GM21619 (cell line): ENCODE measurements at regions not wholly inside any gene's neighbourhood (a gene's known extent, or its start where the extent isn't known, plus 50 kb on each side); places are given as distances from the start of the nearest gene placed in this dataset.

Experiments used
- ATAC-seq: cut with Tn5 transposase; IDR thresholded peaks from one replicate; pipeline ENCODE4 v1.9.1; 2021; ENCODE audit not compliant: unreplicated experiment

DNA sequence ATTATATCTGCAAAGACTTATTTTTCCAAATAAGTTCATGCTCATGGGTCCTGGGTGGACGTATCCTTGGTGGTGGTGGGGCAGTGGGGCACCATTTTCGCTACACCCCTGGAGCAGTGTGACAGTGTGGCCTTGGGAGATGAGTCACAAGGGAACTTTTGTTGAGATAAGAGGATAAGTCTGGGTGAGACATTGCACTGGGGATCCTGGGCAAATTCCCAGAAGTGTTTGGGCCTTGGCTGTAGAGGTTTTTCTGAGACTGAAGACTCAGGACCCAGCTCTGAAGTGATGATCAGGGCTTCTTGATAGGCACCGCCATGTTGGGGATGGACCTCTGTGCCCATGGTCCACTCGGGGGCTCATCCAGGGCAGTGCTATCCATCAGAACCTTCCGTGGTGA lies 149.4 kb downstream of the MACROH2A1 start:
- no peak for ATAC-seq

GRCh38 chr5:135248801-135249231 lies 150.2 kb downstream of the MACROH2A1 start:
- ATAC-seq, result no peak

- no peak for ATAC-seq
These were observed 151.9 kb downstream of the MACROH2A1 start for GRCh38 chr5:135246923-135247795.

DNA sequence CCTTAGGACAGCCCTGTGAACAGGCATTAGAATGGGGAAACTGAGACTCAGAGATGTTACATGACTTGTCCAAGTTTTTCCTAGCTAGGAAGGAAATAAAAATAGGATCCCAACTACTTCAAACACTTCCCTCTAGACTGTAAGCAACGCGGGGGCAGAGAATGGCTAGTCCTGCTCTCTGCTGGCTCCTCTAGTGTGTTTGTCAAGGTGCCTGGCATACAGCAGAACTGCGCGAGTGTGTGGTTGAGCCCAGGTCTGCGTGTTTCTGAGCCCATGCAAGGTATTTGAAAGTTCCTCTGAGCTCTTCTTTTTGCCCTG lies 152.5 kb downstream of the MACROH2A1 start:
- no peak for ATAC-seq

- ATAC-seq, result no peak
These were observed 153.2 kb downstream of the MACROH2A1 start for GRCh38 chr5:135245521-135246499.

DNA sequence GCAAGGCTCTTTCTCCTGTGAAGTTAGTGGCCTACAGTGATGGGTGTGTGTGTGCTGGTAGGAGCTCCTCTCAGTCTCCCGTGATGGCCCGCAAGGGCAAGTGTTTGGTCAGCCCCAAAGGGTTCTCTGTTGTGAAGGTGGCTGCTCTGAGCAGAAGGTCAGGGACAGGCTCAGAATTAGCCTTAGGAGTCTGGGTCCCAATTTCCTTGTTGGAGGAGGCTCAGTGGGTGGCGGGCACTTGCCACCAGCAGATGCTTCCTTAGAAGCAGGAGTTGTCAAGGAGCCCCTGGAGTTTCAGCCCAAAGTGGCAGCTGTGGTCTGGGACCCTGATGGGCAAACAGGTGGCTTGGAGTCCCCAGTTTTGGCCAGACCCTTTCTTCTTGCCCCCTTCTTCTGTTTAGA lies 154.4 kb downstream of the MACROH2A1 start:
- no peak for ATAC-seq

DNA sequence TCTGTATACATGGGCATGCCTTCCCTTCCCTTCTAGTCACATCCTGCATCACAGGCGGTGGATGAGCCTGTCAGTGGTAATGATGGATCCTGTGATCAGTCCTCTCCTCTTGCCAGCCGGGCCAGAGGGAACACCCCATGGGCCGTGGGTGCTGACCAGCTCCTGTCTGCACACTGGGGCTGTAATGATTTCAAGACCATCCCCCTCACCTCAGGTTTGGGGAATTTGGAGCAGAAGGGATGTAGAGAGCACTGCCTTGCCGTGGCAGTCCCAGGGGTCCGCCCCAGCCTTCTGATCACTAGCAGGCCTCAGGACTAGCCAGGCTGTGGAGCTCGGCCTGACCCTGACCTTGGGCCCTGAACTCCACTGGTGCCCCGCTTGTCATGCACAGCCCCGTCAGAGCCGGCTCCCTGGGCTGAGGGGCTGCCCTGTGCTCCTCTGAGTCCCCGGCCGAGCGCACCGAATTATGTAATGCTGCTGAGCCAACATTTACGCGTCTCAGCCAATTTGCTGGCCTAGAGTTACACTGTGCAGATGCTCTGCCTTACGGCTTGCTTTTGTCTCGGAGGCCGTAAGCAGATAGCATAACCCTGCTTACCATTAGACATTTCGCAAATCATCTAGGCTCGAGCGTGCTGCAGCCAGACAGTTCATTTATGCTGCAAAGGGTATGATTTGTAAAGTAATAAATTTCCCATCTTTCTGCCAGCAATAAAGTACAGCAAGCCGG lies 155.3 kb downstream of the MACROH2A1 start:
- ATAC-seq, result no peak

DNA sequence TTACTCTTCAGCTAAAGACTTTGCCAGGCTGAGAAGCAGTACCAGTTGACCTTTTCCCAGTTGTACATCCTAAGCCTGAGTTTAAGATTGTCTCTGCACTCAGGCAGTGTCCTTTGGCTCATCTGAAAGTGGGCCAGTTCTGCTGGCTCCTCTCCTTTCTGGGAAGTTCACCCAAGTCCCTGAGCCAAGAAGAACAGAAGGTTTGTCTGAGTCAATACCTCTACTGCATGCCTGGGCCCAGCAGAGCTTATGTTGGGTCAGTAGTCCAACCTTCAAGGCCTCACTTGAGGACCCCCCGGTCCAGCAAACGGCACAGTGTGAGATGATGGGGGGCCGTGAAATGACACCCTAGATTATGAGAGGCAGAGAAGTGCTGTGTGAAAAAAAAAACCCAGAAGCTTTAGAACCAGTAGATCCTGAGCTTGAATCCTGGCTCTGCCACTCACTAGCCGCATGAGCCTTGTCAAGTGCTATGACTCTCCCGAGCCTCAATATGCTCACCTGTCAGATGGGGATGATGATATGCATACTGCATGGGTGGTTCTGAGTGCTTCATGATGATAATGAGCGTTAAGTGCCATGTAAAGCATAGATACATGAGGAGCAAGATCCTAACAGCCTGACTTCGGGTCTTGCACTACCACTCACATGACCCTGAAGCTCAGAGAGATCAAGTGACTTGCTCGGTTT lies 156.0 kb downstream of the MACROH2A1 start:
- ATAC-seq, result no peak

DNA sequence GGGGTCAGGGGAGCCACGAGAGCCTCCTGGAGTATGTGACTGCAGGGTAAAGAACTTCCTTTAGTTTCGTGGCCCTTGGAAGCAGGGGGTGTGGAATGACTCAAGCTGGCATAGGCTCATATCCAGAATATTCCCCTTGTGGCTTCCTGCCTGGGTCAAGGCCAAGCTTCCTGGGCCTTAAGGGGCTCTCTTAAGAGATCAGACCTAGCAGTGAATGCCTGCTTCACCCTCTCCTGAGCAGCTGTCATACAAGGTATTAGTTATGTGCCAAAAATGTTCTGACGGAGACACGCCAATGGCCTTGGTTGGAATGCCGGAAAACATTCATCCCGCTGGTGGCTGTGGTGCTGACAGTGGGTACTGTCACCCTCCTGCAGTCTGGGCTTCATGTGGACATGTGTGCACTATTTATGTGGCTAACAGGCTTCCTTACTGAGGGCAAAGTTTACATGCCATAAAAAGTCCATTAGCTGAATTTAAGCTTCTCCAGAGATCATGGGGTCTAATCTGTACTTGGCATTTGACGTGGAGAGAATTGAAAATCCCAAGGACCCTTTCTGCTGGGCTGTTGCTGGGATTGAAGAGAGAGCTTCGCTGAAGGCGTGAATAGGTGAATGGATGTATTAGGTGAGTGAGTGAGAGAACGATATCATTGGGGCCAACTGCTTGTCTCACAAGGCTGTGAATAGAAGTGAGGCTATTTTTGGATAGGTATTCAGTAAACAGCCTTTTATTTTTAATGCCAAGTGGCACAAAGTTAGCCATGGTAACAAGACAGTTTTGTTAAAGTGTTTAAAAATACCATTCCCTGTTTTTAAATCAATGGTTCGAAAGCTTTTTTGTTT lies 156.8 kb downstream of the MACROH2A1 start:
- no peak for ATAC-seq

- no peak for ATAC-seq
These were observed 157.5 kb downstream of the MACROH2A1 start for GRCh38 chr5:135241536-135241935.

DNA sequence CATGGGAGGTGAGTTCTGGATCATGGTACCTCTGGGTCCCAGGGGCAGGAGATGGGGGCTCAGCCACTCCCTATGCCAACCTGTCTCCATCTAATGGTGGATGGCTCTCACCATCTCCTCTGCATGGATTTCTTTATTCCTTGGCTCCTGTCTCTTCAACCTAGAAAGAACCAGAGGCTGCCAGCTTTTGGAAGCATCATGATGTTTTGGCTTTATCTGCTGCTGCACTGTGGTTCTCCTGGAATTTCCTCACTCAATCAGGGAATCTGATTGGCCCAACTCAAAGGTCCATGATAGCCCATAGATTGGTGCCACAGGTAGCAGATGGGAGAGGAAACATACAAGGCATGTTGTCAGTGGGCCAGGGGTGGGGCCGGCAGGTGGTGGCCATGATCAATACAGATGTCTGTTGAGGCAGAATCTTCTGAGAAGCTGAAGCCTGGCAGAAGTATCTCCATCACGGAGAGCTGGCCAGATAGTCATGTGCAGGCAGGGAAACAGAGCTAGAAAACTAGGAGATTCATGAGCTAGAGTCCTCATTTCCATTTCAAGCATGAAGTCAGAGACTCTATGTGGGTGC lies 158.2 kb downstream of the MACROH2A1 start:
- no peak for ATAC-seq

GRCh38 chr5:135240283-135240633 lies 158.8 kb downstream of the MACROH2A1 start:
- no peak for ATAC-seq

- no peak for ATAC-seq
These were observed 159.4 kb downstream of the MACROH2A1 start for GRCh38 chr5:135239453-135240282.

- ATAC-seq, result no peak
These were observed 160.2 kb downstream of the MACROH2A1 start for GRCh38 chr5:135238622-135239452.

DNA sequence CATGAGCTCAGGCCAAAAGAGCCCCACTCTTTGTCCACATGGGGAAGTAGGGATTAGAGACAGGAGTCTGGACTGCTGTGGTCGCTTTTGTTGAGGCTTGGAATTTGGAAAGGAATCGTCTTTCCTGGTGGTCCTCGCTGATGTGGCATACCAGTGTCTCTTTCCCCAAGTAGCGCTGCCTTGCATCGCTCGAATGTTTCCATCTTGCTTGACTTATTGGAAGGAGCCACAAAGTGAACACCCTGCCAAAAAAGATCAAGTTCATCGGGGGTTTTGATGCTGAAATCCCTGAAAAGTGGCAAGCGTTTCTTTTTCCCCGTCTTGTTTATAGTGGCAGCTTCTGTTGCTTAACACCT lies 161.3 kb downstream of the MACROH2A1 start:
- ATAC-seq, result no peak

DNA sequence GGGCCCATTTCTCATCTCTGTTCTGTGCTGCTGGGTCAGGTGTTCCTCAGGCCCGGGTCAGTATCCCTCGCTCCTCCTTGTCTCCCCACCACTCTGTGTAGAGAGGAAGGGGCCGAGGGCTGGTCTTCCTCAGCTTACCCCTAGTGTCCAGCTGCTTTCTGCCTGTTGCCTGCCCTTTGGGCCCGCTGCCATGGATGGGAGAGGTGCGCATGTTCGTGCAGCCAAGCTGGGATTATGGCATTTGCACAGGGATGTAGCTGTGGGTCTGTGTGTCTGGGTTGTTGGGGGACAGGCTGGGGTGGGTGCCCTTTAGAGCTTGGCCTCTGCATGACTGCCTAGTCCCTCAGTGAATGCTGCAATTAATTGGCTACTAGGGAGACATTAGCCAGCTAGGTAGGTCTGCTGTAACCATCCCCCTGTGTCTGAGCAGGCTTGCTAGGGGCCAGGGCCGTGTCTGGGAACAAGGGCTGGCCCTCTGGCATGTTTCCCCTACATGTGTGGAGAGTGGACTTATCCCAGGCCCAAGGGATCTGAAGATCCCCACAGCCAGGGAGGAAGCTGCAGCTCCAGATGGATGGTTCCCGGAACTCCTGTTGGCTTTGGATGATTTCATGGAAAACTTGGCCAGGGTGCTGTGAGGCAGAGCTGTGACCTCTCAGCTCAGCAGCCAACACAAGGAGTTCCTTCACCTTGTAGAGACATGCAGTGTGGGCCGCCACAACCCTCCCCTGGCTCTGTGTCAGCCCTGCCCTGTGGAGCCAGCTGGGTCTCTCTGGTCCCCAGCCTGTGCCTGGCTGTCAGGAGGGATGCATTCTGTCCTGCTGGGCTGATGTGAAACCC lies 161.9 kb downstream of the MACROH2A1 start:
- no peak for ATAC-seq
